Endothelial cell (in vitro differentiated cells): ENCODE measurements at regions not wholly inside any gene's neighbourhood (a gene's known extent, or its start where the extent isn't known, plus 50 kb on each side); places are given as distances from the start of the nearest gene placed in this dataset.

Experiments used
- DNase-seq: peaks from one replicate; pipeline ENCODE4 v3.0.0; 2021; ENCODE audit warnings: low spot score
- H3K27ac Mint-ChIP-seq: one replicate; pipeline ENCODE4 v1.8.0; 2021; ENCODE audit warnings: mixed read lengths, inconsistent platforms; ENCODE audit not compliant: unreplicated experiment
- H3K27me3 Mint-ChIP-seq: one replicate; pipeline ENCODE4 v1.8.0; 2021; ENCODE audit warnings: mild to moderate bottlenecking, moderate library complexity, mixed read lengths, inconsistent platforms; ENCODE audit not compliant: unreplicated experiment
- H3K36me3 Mint-ChIP-seq: one replicate; pipeline ENCODE4 v1.8.0; 2021; ENCODE audit warnings: mild to moderate bottlenecking, low read depth, mixed read lengths, inconsistent platforms; ENCODE audit not compliant: unreplicated experiment
- H3K4me1 Mint-ChIP-seq: one replicate; pipeline ENCODE4 v1.8.0; 2021; ENCODE audit warnings: mild to moderate bottlenecking, mixed read lengths, inconsistent platforms; ENCODE audit not compliant: unreplicated experiment
- H3K4me3 Mint-ChIP-seq: one replicate; pipeline ENCODE4 v1.8.0; 2021; ENCODE audit warnings: mild to moderate bottlenecking, mixed read lengths, inconsistent platforms; ENCODE audit not compliant: unreplicated experiment
- H3K9me3 Mint-ChIP-seq: one replicate; pipeline ENCODE4 v1.8.0; 2021; ENCODE audit warnings: mixed read lengths, inconsistent platforms; ENCODE audit not compliant: unreplicated experiment
- TF ChIP-seq, protein P1 (sequence below): fragments of 200-600 bp; sonication (generic); IDR thresholded peaks from one replicate; pipeline ENCODE4 v1.5.0; 2021; ENCODE audit warnings: antibody characterized with exemption; ENCODE audit not compliant: unreplicated experiment

DNA sequence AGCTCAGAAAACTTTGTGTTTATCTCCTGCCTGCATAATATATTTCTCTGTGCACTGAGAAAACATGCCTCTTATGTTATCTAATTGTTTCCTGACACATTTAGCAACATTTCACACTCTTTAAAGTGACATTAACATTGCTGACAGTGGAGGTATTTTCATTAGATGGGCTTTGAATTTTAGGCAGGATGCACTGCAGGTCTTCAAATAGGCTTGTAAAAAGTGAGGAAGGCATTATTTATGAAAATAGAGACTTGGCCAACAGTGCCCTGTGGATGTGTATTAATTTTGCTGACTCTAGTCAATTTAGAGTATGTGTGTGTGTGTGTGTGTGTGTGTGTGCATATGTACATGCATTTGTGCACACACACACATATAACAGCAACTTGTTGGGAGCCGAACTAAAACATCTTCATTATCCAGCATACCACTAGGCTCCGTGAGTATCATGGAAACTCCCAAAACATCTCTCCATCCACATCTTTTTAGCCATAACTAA lies 429.5 kb upstream of the WWC1 start:
- H3K36me3 Mint-ChIP-seq: peaks cover 4% of the 10 kb centered on the region
- DNase-seq: no peak
- H3K27me3 Mint-ChIP-seq: peaks cover 5% of the 10 kb centered on the region
- H3K9me3 Mint-ChIP-seq: peaks cover 4% of the 10 kb centered on the region
- no peak overlapping the region for H3K27ac Mint-ChIP-seq
- H3K4me3 Mint-ChIP-seq: no peak overlapping the region
- no peaks in the 10 kb centered on the region for H3K4me1 Mint-ChIP-seq
- TF ChIP-seq, protein P1, sequence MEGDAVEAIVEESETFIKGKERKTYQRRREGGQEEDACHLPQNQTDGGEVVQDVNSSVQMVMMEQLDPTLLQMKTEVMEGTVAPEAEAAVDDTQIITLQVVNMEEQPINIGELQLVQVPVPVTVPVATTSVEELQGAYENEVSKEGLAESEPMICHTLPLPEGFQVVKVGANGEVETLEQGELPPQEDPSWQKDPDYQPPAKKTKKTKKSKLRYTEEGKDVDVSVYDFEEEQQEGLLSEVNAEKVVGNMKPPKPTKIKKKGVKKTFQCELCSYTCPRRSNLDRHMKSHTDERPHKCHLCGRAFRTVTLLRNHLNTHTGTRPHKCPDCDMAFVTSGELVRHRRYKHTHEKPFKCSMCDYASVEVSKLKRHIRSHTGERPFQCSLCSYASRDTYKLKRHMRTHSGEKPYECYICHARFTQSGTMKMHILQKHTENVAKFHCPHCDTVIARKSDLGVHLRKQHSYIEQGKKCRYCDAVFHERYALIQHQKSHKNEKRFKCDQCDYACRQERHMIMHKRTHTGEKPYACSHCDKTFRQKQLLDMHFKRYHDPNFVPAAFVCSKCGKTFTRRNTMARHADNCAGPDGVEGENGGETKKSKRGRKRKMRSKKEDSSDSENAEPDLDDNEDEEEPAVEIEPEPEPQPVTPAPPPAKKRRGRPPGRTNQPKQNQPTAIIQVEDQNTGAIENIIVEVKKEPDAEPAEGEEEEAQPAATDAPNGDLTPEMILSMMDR: no peak

DNA sequence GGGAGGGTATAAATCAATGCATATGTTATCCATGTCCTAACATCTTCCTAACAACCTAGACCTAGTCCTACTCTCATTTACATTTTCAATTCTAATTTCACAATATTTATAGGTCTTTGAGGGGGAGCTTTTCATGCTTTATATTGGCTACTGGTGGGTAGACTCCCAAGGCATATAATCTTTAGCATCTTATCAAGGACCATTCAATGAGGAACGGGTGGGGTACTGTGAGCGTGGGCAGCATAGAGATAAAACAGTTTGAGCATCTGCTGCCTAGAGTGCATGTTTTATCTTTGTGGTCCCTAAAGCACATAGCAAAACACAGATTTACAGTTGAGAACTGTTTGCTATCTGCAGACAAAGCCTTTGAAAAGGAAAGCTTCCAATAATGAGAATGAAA lies 427.6 kb upstream of the WWC1 start:
- TF ChIP-seq, protein P1: no peak
- H3K9me3 Mint-ChIP-seq: peaks cover 4% of the 10 kb centered on the region
- H3K4me3 Mint-ChIP-seq: no peak overlapping the region
- no peak overlapping the region for H3K27ac Mint-ChIP-seq
- H3K4me1 Mint-ChIP-seq: no peaks in the 10 kb centered on the region
- peaks cover 4% of the 10 kb centered on the region for H3K36me3 Mint-ChIP-seq
- peaks cover 3% of the 10 kb centered on the region for H3K27me3 Mint-ChIP-seq
- DNase-seq: no peak

DNA sequence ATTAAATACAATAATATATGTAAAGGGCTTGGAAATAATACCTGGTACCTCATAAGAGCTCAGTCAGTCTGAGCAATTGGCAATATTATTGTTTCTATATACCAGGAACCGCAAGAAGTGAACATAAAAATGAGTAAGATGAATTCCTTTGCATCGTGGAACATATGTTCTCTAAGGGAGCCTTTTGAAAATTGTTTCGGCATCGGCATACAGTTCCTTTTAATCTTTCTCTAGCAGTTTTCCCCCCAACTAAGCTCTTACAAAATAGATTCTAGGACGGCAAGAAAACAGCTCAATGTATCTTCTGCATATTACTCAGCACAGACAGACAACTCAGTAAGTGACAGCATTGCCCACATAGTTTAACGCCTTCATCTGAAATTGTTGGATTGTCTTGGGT lies 426.6 kb upstream of the WWC1 start:
- DNase-seq: no peak
- Mint-ChIP-seq H3K27me3 (peaks cover 3% of the 10 kb centered on the region), H3K9me3 (peaks cover 4% of the 10 kb centered on the region), H3K4me3 (no peak overlapping the region), H3K27ac (no peak overlapping the region), H3K4me1 (no peaks in the 10 kb centered on the region), H3K36me3 (peaks cover 4% of the 10 kb centered on the region)
- TF ChIP-seq, protein P1: no peak

DNA sequence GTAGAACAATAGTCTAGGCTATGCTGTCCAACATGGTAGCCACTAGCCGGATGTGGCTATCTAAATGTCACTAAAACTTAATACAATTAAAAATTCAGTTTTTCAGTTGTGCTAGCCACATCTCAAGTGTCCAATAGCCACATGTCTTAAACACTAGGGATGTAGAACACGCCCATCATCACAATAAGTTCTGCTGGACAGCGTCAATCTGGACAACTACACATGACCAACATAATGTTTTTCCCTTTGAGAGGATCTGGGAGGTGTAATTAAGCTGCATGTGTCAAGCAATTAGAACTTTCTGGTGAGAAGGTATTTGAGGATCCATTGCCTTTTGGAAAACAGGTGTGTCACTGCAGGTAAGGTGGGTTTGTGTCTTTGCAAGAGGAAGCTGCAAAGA lies 424.6 kb upstream of the WWC1 start:
- Mint-ChIP-seq H3K9me3 (no peaks in the 10 kb centered on the region), H3K27ac (no peak overlapping the region), H3K36me3 (no peaks in the 10 kb centered on the region), H3K4me1 (no peaks in the 10 kb centered on the region), H3K4me3 (no peak overlapping the region), H3K27me3 (peaks cover 3% of the 10 kb centered on the region)
- TF ChIP-seq, protein P1: no peak
- no peak for DNase-seq

DNA sequence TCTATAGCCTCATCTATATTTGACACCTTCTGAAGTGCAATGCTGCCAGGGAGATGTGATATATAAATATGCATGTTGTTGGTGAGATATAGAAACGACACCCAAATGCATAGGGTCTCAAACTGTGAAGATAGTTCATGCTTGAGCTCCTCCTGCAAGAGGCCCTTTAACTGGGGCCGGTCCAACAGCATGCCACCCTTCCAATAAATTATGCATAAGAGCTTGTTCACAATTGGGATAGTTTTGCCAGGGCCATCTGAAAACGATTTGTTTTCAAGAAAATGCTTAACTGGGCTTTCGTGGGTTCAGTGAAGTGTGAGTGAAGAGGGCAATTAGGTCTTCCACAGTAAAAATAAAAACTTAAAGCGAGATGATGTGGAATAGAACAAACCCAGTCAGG lies 424.2 kb upstream of the WWC1 start:
- H3K27me3 Mint-ChIP-seq: peaks cover 3% of the 10 kb centered on the region

More for the DNA sequence above, 424.2 kb upstream of the WWC1 start:
- Mint-ChIP-seq H3K4me3 (no peak overlapping the region), H3K27ac (no peak overlapping the region), H3K4me1 (no peaks in the 10 kb centered on the region), H3K36me3 (no peaks in the 10 kb centered on the region), H3K9me3 (no peaks in the 10 kb centered on the region)
- TF ChIP-seq, protein P1: no peak
- DNase-seq: no peak
